GM18499 (cell line): ENCODE measurements at regions not wholly inside any gene's neighbourhood (a gene's known extent, or its start where the extent isn't known, plus 50 kb on each side); places are given as distances from the start of the nearest gene placed in this dataset.
"Not testable (repeated sequence)": the region's sequence is repeated elsewhere in the genome, so short reads cannot be mapped to it uniquely, and the experiment has no call there.

Source experiments
- ATAC-seq: cut with Tn5 transposase; IDR thresholded peaks from one replicate; pipeline ENCODE4 v1.9.1; 2021; ENCODE audit warnings: moderate number of reproducible peaks; ENCODE audit not compliant: insufficient read depth, unreplicated experiment

DNA sequence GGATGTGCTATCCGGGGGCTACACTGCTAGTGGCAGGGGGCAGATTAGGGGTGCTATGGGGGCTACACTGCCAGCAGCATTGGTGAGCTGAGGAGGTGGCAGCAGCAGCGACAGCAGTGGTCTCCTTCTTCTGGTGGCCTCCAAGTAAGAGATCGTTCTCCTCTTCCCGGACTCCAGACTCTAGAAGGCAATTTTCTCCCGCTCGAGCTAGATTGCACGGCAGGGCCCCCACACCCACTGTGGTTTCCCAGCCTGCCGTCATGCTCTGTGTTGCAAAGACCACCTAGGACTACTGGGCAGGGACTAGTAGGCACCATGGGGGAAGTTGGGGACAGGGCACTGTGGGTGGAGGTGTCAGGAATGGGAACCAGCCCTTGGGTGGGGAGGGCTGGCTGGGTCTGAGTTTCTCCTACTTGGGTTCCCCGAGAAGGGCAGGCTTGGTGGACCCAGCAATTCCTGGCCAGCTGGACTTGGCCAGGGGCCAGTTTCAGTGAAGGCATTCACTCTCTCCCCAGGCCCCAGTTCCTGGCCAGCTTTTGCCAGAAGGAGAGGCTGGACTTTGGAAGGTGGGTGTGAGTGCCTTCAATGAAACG is 203.4 kb upstream of the WSB1 start:
- ATAC-seq, result not testable (repeated sequence)

DNA sequence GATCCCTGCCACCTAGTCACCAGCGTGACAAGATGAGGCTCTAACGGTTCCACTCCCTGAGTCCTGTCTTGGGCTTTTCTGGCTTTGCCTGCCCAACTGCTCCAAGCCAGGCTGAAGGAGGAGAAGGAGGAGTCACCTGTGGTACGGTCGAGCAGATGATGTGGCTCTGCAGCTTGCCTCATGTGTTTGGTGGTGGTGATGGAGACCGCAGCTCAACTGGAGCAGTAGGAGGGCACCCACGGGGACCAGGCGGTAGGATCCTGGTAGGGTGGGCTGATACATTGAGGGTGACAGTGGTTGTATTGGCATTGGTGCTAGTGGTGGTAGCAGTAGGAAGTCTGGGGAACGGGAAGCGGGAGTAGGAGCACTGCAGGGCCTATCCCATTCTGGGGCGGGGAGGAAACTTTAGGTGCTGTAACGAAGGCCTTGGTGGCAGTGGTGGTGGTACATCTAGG is 202.8 kb upstream of the WSB1 start:
- ATAC-seq, result no peak

DNA sequence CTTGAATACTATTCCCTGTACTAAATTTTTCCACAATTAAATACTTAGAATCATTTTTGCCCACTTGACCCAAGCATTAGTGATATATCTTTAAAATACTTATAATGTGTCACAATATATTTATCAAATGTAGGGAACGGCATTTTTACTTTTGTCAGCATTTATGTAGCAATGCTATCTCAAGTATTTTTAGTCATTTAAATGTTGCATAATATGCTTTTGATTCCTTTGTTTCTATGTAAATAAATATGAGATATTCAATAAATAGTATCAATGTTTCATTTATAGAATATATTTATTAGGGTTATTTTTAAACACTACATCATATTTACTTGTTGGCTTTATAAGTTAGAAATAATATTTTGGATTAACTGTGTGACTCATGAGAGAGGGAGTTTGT is 199.7 kb upstream of the WSB1 start:
- not testable (repeated sequence) for ATAC-seq

DNA sequence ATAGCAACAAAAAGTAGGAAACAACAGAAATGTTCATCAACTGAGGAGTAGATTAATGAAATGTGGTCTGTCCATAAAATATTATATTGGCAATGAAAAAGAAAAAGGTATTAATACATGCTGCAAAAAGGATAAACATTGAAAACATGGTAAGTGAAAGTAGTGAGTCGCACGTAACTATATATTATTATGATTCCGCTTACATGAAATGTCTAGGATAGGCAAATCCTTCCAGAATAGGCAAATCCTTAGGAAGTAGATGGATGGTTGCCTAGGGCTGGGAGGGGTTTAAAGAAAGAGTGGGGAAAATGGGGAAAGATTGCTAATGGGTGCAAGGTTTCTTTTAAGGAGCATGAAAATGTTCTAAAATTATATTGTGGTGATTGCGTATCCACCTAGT is 198.1 kb upstream of the WSB1 start:
- ATAC-seq, result not testable (repeated sequence)

DNA sequence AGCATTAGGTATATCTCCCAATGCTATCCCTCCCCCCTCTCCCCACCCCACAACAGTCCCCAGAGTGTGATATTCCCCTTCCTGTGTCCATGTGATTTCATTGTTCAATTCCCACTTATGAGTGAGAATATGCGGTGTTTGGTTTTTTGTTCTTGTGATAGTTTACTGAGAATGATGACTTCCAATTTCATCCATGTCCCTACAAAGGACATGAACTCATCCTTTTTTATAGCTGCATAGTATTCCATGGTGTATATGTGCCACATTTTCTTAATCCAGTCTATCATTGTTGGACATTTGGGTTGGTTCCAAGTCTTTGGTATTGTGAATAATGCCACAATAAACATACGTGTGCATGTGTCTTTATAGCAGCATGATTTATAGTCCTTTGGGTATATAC is 194.6 kb upstream of the WSB1 start:
- ATAC-seq, result not testable (repeated sequence)

DNA sequence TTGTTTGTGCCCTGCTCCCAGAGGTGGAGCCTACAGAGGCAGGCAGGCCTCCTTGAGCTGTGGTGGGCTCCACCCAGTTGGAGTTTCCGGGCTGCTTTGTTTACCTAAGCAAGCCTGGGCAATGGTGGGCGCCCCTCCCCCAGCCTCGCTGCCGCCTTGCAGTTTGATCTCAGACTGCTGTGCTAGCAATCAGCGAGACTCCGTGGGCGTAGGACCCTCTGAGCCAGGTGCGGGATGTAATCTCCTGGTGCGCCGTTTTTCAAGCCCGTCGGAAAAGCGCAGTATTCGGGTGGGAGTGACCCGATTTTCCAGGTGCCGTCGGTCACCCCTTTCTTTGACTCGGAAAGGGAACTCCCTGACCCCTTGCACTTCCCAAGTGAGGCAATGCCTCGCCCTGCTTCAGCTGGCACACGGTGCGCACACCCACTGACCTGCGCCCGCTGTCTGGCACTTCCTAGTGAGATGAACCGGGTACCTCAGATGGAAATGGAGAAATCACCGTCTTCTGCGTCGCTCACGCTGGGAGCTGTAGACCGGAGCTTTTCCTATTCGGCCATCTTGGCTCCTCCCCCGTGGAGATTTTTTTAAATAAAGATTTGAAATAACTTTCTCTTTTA is 189.2 kb upstream of the WSB1 start:
- not testable (repeated sequence) for ATAC-seq

DNA sequence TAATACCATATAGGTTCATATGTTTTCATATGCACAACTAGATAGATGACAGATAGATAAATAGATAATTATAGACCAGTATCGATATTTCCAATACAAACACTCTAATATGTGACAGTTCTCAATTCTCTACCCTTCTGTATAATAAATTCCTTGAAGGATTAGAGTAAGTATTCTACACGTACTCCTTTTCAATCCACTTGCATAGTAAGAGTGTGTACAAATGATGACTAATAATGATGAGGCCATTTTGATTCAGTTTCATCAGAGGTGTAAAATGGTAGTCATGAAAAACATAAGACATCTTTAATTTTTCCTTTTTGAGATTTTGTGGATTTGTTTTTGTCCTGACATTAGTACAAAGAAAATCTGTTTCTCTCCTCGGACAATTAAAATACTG is 188.3 kb upstream of the WSB1 start:
- ATAC-seq, result no peak

DNA sequence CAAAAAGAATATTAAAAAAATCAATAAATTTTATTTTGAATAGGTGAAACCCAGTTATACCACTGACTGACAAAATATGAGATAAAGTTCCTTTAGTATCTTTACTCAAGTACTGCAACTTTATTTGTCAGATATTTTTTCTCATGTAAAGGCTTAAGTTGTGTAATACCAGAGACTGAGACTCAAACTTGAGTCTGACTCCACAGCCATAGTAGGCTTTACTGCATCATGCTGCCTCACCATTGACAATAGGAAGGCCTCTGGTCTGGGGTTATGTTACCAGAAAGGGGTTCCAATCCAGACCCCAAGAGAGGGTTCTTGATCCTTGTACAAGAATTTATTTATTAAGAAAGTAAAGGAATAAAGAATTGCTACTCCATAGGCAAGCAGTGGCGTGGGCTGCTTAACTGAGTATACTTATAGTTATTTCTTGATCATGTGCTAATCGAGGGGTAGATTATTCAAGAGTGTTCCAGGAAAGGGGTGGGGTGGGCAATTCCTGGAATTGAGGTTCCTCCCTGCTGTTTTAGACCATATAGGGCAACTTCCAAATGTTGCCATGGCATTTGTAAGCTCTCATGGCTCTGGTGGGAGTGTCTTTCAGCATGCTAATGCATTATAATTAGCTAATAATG is 187.4 kb upstream of the WSB1 start:
- no peak for ATAC-seq

DNA sequence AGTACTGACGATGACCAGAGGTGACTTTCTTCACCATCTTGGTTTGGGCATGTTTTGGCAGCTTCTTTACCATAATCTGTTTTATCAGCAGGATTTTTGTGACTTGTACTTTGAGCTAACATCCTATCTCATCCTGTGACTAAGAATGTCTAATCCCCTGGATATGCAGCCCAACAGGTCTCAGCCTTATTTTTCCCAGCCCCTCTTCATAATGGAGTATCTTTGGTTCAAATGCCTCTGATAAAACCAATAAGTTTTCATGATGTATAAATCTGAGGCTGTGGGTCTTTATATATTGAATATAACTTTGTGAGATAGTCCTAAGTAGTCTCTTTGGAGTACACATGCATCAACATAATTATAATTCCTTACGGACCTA is 186.9 kb upstream of the WSB1 start:
- no peak for ATAC-seq

DNA sequence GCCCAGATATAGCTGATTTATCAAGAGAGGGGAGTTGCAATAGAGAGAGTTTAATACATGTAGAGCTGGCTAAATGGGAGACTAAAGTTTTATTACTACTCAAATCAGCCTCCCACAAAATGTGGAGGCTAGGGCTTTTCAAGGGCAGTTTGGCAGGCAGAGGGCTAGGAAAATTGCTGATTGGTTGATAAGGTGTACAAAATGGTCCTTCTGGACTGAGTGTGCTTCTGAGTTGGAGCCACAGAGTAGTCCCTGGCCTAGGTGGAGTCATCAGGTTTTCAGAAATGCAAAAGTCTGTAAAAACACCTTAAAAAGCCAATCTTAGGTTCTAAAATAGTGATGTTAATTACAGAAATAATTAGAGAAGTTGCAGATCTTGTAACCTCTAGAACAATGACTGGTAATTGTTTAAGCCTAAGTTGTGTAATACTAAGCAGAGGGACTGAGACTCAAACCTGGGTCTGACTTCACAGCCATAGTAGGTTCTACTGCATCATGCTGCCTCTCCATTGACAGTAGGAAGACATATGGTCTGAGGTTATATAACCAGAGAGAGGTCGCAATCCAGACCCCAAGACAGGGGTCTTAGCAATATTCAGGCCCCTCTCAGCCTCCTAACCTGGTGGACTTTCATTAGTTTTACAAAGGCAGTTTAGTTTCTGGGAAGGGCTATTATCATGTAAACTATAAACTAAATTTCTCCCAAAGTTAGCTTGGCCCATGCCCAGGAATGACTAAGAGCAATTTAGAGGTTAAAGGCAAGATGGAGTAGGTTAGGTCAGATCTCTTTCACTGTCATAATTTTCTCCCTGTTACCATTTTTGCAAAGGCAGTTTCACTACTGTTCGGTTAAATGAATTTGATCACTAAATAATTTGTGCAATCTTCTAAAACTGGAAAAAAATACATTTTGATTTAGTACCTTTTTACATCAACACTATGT is 186.3 kb upstream of the WSB1 start:
- not testable (repeated sequence) for ATAC-seq

DNA sequence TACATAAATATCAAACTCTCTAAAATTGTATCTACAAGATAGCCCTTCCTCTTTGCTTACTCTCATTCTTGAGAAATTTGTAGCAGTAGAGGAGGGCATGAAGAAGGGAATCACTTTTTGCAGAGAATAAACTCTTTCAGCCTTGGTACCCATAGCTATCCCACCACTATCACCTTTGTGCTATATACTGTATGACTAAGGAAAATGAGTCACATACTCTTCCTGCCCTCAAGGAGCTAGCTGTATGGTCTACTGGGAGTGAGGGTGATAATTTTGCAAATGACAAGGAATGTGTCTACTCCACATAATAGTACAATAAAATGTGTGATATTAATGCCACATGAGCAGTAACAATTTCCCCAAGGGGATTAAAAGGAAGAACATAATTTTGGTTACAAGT is 184.6 kb upstream of the WSB1 start:
- no peak for ATAC-seq

DNA sequence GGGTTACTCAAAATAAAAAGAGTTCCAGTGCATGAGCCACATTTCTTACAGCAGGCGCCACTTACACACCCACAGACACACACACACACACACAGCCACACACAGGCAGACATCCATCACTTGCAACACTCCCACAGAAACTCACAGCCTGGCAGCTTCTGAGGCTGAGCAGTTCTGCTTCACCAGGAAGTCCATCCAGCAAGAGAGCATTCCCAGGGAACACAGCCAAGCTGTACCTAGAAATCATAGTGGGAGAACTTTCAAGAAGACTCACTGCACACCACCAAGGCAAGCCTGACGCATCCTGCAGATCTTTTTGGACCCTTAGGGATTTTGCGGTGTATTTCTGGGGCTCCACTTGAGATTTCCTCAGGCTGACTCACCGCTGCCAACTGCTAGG is 140.9 kb upstream of the WSB1 start:
- ATAC-seq, result no peak

DNA sequence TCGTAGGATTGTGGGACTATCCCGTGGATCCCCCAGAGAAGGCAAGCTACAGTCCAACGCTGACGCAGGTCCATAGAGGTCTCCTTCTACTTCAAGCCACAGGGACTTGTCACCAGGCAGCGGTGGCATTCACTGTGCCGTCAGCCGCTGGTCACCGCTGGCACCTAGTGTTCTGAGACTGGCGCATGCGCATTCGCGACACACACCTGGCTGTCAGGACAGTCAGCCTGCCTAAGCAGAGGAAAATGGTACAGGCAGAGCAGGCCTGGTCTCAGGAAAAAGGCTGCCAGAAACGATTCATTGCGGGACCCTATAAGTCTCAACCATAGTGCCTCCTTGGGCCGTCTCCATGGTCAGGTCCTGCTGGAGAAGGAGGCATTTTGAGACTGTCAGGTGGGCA is 138.0 kb upstream of the WSB1 start:
- no peak for ATAC-seq

DNA sequence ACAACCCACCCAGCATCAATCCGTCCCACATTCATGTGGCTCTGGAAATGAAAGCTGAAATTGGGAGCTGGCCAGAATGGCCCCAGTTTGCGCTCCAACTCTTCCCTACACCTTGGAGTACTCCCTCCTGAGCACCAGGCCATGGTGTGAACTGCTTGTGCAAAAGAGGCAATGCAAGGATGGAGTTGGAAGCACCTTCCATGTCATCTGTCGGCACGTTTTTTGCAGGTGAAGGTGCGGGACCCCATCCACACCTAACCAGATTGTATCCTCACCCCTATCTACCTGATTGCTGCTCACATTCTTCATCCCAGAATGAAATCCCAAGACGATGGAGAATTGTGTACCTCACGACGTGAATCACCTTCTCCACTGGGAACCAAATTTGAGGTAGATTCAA is 136.6 kb upstream of the WSB1 start:
- no peak for ATAC-seq

DNA sequence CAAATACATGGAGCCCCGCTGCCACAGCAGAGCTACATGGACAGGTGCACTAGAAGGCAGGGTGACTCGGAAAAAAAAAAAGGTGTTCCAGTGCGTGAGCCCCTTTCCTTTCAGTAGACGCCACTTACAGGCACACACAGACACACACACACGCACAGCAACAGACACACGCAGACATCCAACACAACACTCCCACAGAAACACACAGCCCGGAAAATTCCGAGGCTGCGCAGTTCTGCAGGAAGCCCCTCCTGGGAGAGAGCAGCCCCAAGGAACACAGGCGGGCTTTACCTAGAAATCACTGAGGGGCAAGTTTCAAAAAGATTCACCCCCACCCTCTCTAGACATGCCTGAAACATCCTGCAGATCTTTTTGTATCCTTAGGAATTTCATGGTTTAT is 136.0 kb upstream of the WSB1 start:
- no peak for ATAC-seq

DNA sequence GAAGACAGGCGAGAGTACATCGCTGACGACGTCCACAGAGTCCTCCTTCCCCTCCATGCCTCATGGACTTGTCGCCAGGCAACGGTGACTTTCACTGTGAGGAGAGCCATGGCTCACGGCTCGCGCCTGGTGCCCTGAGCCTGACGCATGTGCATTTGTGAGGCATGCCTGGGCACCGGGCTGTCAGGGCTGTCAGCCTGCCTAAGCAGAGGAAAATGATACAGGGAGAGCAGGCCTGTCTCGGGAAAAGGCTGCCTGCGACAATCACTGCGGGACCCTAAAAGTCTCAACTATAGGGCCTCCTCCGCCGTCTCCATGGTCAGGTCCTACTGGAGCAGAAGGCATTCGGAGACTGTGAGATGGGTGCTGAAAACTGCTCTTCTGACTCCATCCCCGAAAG is 135.5 kb upstream of the WSB1 start:
- no peak for ATAC-seq

DNA sequence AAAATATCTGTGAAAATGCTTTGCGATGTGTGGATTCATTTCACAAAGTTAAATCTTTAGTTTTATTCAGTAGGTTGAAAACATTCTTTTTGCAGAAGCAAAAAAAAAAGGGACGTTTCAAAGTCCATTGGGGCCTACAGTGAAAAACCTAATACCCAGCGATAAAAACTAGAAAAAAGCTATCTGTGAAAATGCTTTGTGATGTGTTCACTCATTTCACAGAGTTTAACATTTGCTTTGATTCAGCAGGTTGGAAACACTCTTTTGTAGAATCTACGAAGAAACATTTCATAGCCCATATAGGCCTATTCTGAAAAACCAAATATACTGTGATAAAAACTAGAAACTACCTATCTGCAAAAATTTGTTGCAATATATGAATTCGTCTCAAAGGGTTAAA is 113.6 kb upstream of the WSB1 start:
- no peak for ATAC-seq

DNA sequence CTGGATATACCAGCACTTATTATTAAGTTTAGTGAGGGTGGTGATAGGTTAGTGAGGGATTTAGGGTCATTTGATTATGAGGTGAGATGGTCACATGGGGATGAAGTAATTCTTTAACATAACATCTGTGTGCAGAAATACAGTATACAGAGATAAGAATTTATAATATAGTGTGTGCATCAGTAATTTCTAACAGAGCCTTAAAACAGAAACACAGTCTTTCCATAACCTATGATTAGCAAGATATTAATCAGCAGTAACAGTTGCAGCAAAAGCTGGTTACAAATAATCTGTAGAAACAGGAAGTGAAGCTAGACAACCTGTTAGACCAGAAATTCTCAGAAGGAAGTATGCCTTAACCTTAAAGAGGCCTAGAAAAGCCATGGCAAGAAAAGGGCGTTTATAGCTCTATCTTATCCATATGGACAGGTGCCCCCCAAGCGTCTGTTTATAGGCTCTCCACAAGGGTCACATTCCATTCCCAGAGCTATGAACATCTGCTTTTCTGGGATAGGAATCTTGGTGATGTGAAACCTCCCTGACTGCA is 112.5 kb upstream of the WSB1 start:
- ATAC-seq, result not testable (repeated sequence)

DNA sequence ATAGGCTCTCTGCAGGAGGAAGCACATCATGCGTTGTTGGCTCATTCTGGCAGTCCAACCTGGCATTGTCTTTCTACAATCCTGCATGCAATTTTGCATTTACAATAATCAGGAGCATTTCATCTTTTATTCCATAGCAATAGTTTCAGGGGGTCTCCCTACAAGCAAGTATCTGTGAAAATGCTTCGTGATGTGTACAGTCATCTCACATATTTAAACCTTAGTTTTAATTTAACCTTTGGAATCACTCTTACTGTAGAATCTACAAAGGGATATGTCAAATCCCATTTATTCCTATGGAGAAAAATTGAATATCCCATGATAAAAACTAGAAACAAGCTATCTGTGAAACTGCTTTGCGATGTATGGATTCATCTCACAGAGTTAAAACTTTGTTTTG is 112.0 kb upstream of the WSB1 start:
- no peak for ATAC-seq

DNA sequence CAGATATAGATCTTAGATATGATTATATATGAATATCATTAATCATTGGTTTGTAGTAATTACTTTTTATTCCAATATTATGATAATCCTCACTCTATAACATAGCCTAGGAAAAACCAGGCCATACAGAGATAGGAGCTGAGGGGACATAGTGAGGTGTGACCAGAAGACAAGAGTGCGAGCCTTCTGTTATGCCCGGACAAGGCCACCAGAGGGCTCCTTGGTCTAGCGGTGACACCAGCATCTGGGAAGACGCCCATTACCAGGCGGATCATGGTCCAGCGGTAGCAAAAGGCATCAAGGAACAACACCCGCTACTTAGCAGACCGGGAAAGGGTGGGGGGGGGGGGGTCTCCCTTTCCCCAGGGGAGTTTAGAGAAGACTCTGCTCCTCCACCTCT is 96.4 kb upstream of the WSB1 start:
- not testable (repeated sequence) for ATAC-seq

DNA sequence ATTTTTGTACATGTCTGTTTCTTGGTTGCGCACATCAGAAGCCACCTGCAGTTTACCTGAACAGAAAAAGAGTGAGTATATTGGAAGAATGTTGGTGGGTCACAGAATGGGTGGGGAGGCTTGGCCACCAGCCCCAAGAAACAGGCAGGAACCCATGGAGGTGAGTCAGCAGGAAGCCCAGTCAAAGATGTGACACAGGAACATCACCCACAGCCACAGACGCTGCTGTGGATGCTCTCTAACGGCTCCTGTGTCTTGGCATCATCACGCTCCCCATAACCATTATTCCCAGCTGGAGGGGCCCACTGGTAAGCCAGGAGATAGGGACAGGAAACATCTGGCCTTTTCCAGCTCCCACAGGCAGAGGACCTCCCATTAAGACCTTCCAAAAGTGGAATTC is 94.0 kb upstream of the WSB1 start:
- ATAC-seq, result no peak
